ENCODE measurements at regions not wholly inside any gene's neighbourhood (a gene's known extent, or its start where the extent isn't known, plus 50 kb on each side); places are given as distances from the start of the nearest gene placed in this dataset.

- Histone ChIP-seq H3K4me2 (no peak overlapping the region; the same call in 1 of the 2 replicates), H3K36me3 (ENCODE audit: insufficient read depth) (no peaks in the 10 kb centered on the region), H2AFZ (ENCODE audit: low read depth) (no peak overlapping the region; the same call in 1 of the 2 replicates), H3K4me1 (ENCODE audit: low read depth, poor library complexity, severe bottlenecking) (peaks cover 22% of the 10 kb centered on the region), H3K79me2 (ENCODE audit: insufficient read depth, low read depth) (no peaks in the 10 kb centered on the region), H3K4me3 (IDR thresholded peaks at IDR 0.05; ENCODE audit: insufficient read depth, low read depth, low read length) (no peak overlapping the region), H4K20me1 (ENCODE audit: insufficient read depth) (no peaks in the 10 kb centered on the region), H3K9ac (no peak overlapping the region), H3K27ac (no peak overlapping the region), H3K27me3 (ENCODE audit: insufficient read depth, low read depth) (no peaks in the 10 kb centered on the region; the same call in none of the 2 replicates)
- no peak for TF ChIP-seq CTCF (conservative IDR thresholded peaks at IDR 0.05; ENCODE audit: low read depth, low read length)
Measured at GRCh38 chr6:28809947-28810658, 113.7 kb downstream of the TRIM27 start.

- no peak for TF ChIP-seq CTCF (conservative IDR thresholded peaks at IDR 0.05; ENCODE audit: low read depth, low read length)
- no peak overlapping the region for H3K27ac ChIP-seq
- no peaks in the 10 kb centered on the region; the same call in none of the 2 replicates for H3K27me3 ChIP-seq (ENCODE audit: insufficient read depth, low read depth)
- H3K79me2 ChIP-seq (ENCODE audit: insufficient read depth, low read depth) = no peaks in the 10 kb centered on the region
- H3K4me3 ChIP-seq (IDR thresholded peaks at IDR 0.05; ENCODE audit: insufficient read depth, low read depth, low read length) = no peak overlapping the region
- no peaks in the 10 kb centered on the region for H4K20me1 ChIP-seq (ENCODE audit: insufficient read depth)
- no peak overlapping the region for H2AFZ ChIP-seq (ENCODE audit: low read depth)
- no peaks in the 10 kb centered on the region for H3K36me3 ChIP-seq (ENCODE audit: insufficient read depth)
- H3K4me2 ChIP-seq = no peak overlapping the region
- H3K9ac ChIP-seq = no peak overlapping the region
- H3K4me1 ChIP-seq (ENCODE audit: low read depth, poor library complexity, severe bottlenecking) = peaks cover 22% of the 10 kb centered on the region
Measured at GRCh38 chr6:28810659-28811053, 113.1 kb downstream of the TRIM27 start.

GRCh38 chr6:28811873-28812272, 111.9 kb downstream of the TRIM27 start:
- H4K20me1 ChIP-seq (ENCODE audit: insufficient read depth) = no peaks in the 10 kb centered on the region
- no peak overlapping the region for H2AFZ ChIP-seq (ENCODE audit: low read depth)
- no peak overlapping the region for H3K27ac ChIP-seq
- H3K4me3 ChIP-seq (IDR thresholded peaks at IDR 0.05; ENCODE audit: insufficient read depth, low read depth, low read length) = no peak overlapping the region
- H3K9ac ChIP-seq = no peak overlapping the region
- TF ChIP-seq CTCF (conservative IDR thresholded peaks at IDR 0.05; ENCODE audit: low read depth, low read length) = no peak
- no peaks in the 10 kb centered on the region; the same call in none of the 2 replicates for H3K27me3 ChIP-seq (ENCODE audit: insufficient read depth, low read depth)
- H3K4me1 ChIP-seq (ENCODE audit: low read depth, poor library complexity, severe bottlenecking) = peaks cover 14% of the 10 kb centered on the region
- no peaks in the 10 kb centered on the region for H3K79me2 ChIP-seq (ENCODE audit: insufficient read depth, low read depth)
- no peaks in the 10 kb centered on the region for H3K36me3 ChIP-seq (ENCODE audit: insufficient read depth)
- H3K4me2 ChIP-seq = 0 out of 2 replicates have a peak overlapping the region, but pooled peaks have one; percentile 1

DNA sequence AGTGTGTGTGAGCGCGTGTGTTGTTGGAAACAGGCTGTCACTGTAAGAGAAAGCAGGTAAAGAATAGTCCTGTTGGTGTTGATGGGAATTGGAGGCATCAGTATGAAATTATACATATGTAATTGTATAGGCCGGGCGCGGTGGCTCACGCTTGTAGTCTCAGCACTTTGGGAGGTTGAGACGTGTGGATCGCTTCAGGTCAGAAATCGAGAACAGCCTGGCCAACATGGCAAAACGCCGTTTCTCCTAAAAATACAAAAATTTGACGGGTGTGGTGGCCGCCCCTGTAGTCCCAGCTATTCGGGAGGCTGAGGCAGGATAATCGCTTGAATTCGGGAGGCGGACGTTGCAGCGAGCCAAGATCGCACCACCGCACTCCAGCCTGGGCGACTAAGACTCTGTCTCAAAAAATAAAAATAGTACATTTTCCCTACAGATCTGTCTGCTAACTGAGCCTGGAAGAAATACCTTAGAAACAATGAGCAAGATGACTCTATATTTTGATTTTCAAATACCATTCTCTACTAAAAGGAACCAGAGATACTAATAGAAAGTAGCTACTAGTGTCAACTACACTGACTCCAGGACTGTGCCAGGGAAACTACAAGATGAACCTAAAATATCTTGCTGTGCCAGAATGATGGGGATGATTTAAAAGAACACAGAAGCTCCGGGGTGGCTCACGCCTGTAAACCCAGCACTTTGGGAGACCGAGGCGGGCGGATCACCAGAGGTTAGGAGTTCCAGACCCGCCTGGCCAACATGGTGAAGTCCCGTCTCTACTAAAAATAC, 110.8 kb downstream of the TRIM27 start:
- Histone ChIP-seq H2AFZ (ENCODE audit: low read depth) (no peak overlapping the region), H3K27ac (no peak overlapping the region), H3K36me3 (ENCODE audit: insufficient read depth) (no peaks in the 10 kb centered on the region), H3K79me2 (ENCODE audit: insufficient read depth, low read depth) (no peaks in the 10 kb centered on the region), H3K27me3 (ENCODE audit: insufficient read depth, low read depth) (no peaks in the 10 kb centered on the region; the same call in none of the 2 replicates), H3K4me2 (no peak overlapping the region), H4K20me1 (ENCODE audit: insufficient read depth) (no peaks in the 10 kb centered on the region), H3K4me1 (ENCODE audit: low read depth, poor library complexity, severe bottlenecking) (peaks cover 6% of the 10 kb centered on the region), H3K4me3 (IDR thresholded peaks at IDR 0.05; ENCODE audit: insufficient read depth, low read depth, low read length) (no peak overlapping the region), H3K9ac (no peak overlapping the region)
- TF ChIP-seq CTCF (conservative IDR thresholded peaks at IDR 0.05; ENCODE audit: low read depth, low read length) = no peak

All from KMS-11 (cell line).